Left renal pelvis (tissue), 4 donors: ENCODE measurements at regions not wholly inside any gene's neighbourhood (a gene's known extent, or its start where the extent isn't known, plus 50 kb on each side); places are given as distances from the start of the nearest gene placed in this dataset.
A peak's percentile ranks its signal among the peaks of the same experiment; 100 is the strongest.
"Not testable (repeated sequence)": the region's sequence is repeated elsewhere in the genome, so short reads cannot be mapped to it uniquely, and the experiment has no call there.

Experiments
- DNase-seq, 4 donors: peaks; one replicate each; pipeline ENCODE4 v3.0.0-alpha.2; 2013; ENCODE audit warnings: low read depth in 4 of 4, low spot score in 3 of 4

- no peak for DNase-seq
These were observed 658.0 kb upstream of the MDGA2 start for GRCh38 chr14:48333221-48333920.

- DNase-seq: no peak
These were observed 656.0 kb upstream of the MDGA2 start for GRCh38 chr14:48331421-48331820.

GRCh38 chr14:48325486-48325885, 650.1 kb upstream of the MDGA2 start:
- DNase-seq: no peak

GRCh38 chr14:48323665-48324064, 648.3 kb upstream of the MDGA2 start:
- DNase-seq: no peak

- no peak for DNase-seq
These were observed 644.4 kb upstream of the MDGA2 start for GRCh38 chr14:48319823-48320222.

GRCh38 chr14:48304729-48305128, 629.3 kb upstream of the MDGA2 start:
- no peak for DNase-seq

- no peak for DNase-seq
These were observed 614.3 kb upstream of the MDGA2 start for GRCh38 chr14:48289701-48290100.

GRCh38 chr14:48285217-48285616, 609.8 kb upstream of the MDGA2 start:
- DNase-seq: not testable (repeated sequence)

GRCh38 chr14:48275301-48275700, 599.9 kb upstream of the MDGA2 start:
- no peak for DNase-seq

GRCh38 chr14:48274826-48275225, 599.4 kb upstream of the MDGA2 start:
- DNase-seq: no peak

- not testable (repeated sequence) for DNase-seq
These were observed 592.5 kb upstream of the MDGA2 start for GRCh38 chr14:48267926-48268325.

GRCh38 chr14:48266201-48266600, 590.8 kb upstream of the MDGA2 start:
- peak in 1 of 4 donors; percentile 9 for DNase-seq

GRCh38 chr14:48261436-48261835, 586.0 kb upstream of the MDGA2 start:
- no peak for DNase-seq

- DNase-seq: not testable (repeated sequence)
These were observed 585.2 kb upstream of the MDGA2 start for GRCh38 chr14:48260394-48261295.

GRCh38 chr14:48259876-48260275, 584.5 kb upstream of the MDGA2 start:
- not testable (repeated sequence) for DNase-seq

- not testable (repeated sequence) for DNase-seq
These were observed 583.8 kb upstream of the MDGA2 start for GRCh38 chr14:48259232-48259631.

- not testable (repeated sequence) for DNase-seq
These were observed 583.3 kb upstream of the MDGA2 start for GRCh38 chr14:48258703-48259102.

GRCh38 chr14:48253020-48253419, 577.6 kb upstream of the MDGA2 start:
- DNase-seq: no peak

GRCh38 chr14:48251290-48251689, 575.9 kb upstream of the MDGA2 start:
- no peak for DNase-seq

GRCh38 chr14:48250575-48250974, 575.2 kb upstream of the MDGA2 start:
- DNase-seq: no peak

- DNase-seq: no peak
These were observed 572.6 kb upstream of the MDGA2 start for GRCh38 chr14:48247977-48248376.

GRCh38 chr14:48243900-48244299, 568.5 kb upstream of the MDGA2 start:
- DNase-seq: no peak
